ENCODE measurements at regions not wholly inside any gene's neighbourhood (a gene's known extent, or its start where the extent isn't known, plus 50 kb on each side); places are given as distances from the start of the nearest gene placed in this dataset.

DNA sequence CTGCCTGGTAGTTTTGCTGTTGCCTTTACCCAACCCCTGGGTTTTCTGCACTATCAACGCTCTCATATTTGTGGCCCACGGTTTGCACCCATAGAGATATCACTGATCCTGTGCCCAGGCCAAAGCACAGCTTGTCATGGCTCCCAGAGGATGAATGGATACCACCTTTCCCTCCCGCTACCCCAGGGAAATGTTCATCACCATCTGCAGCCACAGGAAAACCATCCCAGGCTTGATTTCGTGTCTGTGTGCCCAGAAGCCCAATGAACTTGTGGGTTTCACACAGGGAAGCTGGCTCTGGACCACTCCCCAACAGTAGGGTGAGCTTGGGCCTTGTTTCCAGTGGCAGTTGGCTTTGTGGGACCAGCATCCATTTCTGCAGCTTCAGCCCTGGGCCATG is 143.1 kb upstream of the GDF10 start:
- H4K20me1 ChIP-seq (ENCODE audit: low read length) = no peaks in the 10 kb centered on the region
- CTCF ChIA-PET = no interaction called here
- no peaks in the 10 kb centered on the region for H3K27me3 ChIP-seq (ENCODE audit: low read length)
- no peak overlapping the region for H2AFZ ChIP-seq (ENCODE audit: low read length)
- no peaks in the 10 kb centered on the region for H3K36me3 ChIP-seq (ENCODE audit: low read depth, low read length)
- H3K9me2 ChIP-seq (replicated peaks; ENCODE audit: low read length) = no peaks in the 10 kb centered on the region
- H3K79me2 ChIP-seq (ENCODE audit: low read length) = no peaks in the 10 kb centered on the region
- no peak overlapping the region for H3K27ac ChIP-seq (ENCODE audit: low read length)
- intact Hi-C loops (cut with micrococcal nuclease) = no loop called here
- H3K4me2 ChIP-seq (ENCODE audit: low read length) = no peak overlapping the region
- no peaks in the 10 kb centered on the region for H3K9me3 ChIP-seq (ENCODE audit: low read length)
- H3F3A ChIP-seq (ENCODE audit: low read length, unreplicated experiment) = no peaks in the 10 kb centered on the region
- H3K9ac ChIP-seq (ENCODE audit: low read length) = no peak overlapping the region
- ATAC-seq (no peak), DNase-seq (no peak)
- BruUV-seq (replicated peaks) = no TSS peak
- POLR2A ChIA-PET (ENCODE audit: unreplicated experiment) = no interaction called here
- TF ChIP-seq EZH2 (IDR thresholded peaks at IDR 0.05; ENCODE audit: low read length, unreplicated experiment) (no peak), CTCF (conservative IDR thresholded peaks at IDR 0.05; ENCODE audit: low read depth, low read length) (no peak), EZH2phosphoT487 (IDR thresholded peaks at IDR 0.05; ENCODE audit: borderline replicate concordance, low read length) (no peak)
- no peaks in the 10 kb centered on the region for H3K4me1 ChIP-seq (ENCODE audit: insufficient read depth, low read length)
- no peak overlapping the region for H3K4me3 ChIP-seq (ENCODE audit: low read length)

- Histone ChIP-seq H4K20me1 (ENCODE audit: low read length) (no peaks in the 10 kb centered on the region), H3K4me3 (ENCODE audit: low read length) (no peak overlapping the region), H3K27ac (ENCODE audit: low read length) (no peak overlapping the region), H3K4me1 (ENCODE audit: insufficient read depth, low read length) (no peaks in the 10 kb centered on the region), H3K36me3 (ENCODE audit: low read depth, low read length) (no peaks in the 10 kb centered on the region), H3F3A (ENCODE audit: low read length, unreplicated experiment) (no peaks in the 10 kb centered on the region), H3K4me2 (ENCODE audit: low read length) (no peak overlapping the region), H3K9me3 (ENCODE audit: low read length) (no peaks in the 10 kb centered on the region), H3K79me2 (ENCODE audit: low read length) (no peaks in the 10 kb centered on the region), H3K27me3 (ENCODE audit: low read length) (no peaks in the 10 kb centered on the region), H3K9ac (ENCODE audit: low read length) (no peak overlapping the region), H3K9me2 (replicated peaks; ENCODE audit: low read length) (no peaks in the 10 kb centered on the region), H2AFZ (ENCODE audit: low read length) (no peak overlapping the region)
- no peak for ATAC-seq
- intact Hi-C loops (cut with micrococcal nuclease) = no loop called here
- ChIA-PET CTCF (no interaction called here), POLR2A (ENCODE audit: unreplicated experiment) (no interaction called here)
- TF ChIP-seq EZH2phosphoT487 (IDR thresholded peaks at IDR 0.05; ENCODE audit: borderline replicate concordance, low read length) (no peak), CTCF (conservative IDR thresholded peaks at IDR 0.05; ENCODE audit: low read depth, low read length) (no peak), EZH2 (IDR thresholded peaks at IDR 0.05; ENCODE audit: low read length, unreplicated experiment) (no peak)
- no peak for DNase-seq
- no TSS peak for BruUV-seq (replicated peaks)
Measured at GRCh38 chr10:47158116-47159071, 141.6 kb upstream of the GDF10 start.
